Sigmoid colon (tissue), 6 donors: ENCODE measurements at regions not wholly inside any gene's neighbourhood (a gene's known extent, or its start where the extent isn't known, plus 50 kb on each side); places are given as distances from the start of the nearest gene placed in this dataset.

Experiments used
- DNase-seq: peaks from one replicate; pipeline ENCODE4 v3.0.0-alpha.2; 2019
- H3K27ac ChIP-seq, 4 donors: fragments of 200-600 bp; sonication (generic); one replicate each; pipeline ENCODE4 v1.5.1; 2016 to 2019; ENCODE audit warnings: mild to moderate bottlenecking in 1 of 4
- H3K27me3 ChIP-seq, 3 donors: fragments of 200-600 bp; sonication (generic); one replicate each; pipeline ENCODE4 v1.5.1; 2019; ENCODE audit warnings: mild to moderate bottlenecking in 1 of 3
- H3K36me3 ChIP-seq, 4 donors: fragments of 200-600 bp; sonication (generic); one replicate each; pipeline ENCODE4 v1.5.1; 2016 to 2019
- H3K4me1 ChIP-seq, 4 donors: fragments of 200-600 bp; sonication (generic); one replicate each; pipeline ENCODE4 v1.5.1; 2017 to 2019
- H3K4me3 ChIP-seq, 4 donors: fragments of 200-600 bp; sonication (generic); one replicate each; pipeline ENCODE4 v1.5.1; 2017 to 2019; ENCODE audit warnings: mild to moderate bottlenecking in 2 of 4, moderate library complexity in 1 of 4
- H3K9me3 ChIP-seq, 4 donors: fragments of 200-600 bp in 3 of 4; sonication (generic) in 3 of 4; one replicate each; pipeline versions ENCODE4 v1.5.1 to v1.6.1; 2013 to 2019
- CTCF ChIP-seq, 4 experiments: fragments of 450-650 bp in 3 of 4; fragments of 200-600 bp in 1 of 4; IDR thresholded peaks; one replicate each; pipeline ENCODE4 v1.5.1; 2016 to 2019; ENCODE audit warnings: antibody characterized with exemption in 4 of 4, mild to moderate bottlenecking in 3 of 4, moderate library complexity in 2 of 4
- EP300 ChIP-seq, 4 donors: sonication (generic); formaldehyde crosslinking; IDR thresholded peaks; one replicate each; pipeline ENCODE4 v1.6.1; 2017; ENCODE audit warnings: antibody characterized with exemption in 4 of 4
- POLR2A ChIP-seq, 2 donors: fragments of 450-650 bp; IDR thresholded peaks; one replicate each; pipeline ENCODE4 v1.6.1; 2016; ENCODE audit warnings: antibody characterized with exemption in 2 of 2, mild to moderate bottlenecking in 2 of 2, moderate library complexity in 2 of 2
- POLR2AphosphoS5 ChIP-seq, 4 donors: sonication (generic); formaldehyde crosslinking; IDR thresholded peaks; one replicate each; pipeline ENCODE4 v1.6.1; 2017; ENCODE audit warnings: antibody characterized with exemption in 4 of 4
- WGBS, 2 donors: extraction: QIAGEN DNeasy Blood & Tissue Kit; methylation state at CpG; one replicate each; pipeline ENCODE4 v1.1.7; 2013; 5-methylcytosine and 5-hydroxymethylcytosine counted together
- intact Hi-C: fragments of 100-400 bp; cut with DNase I; formaldehyde crosslinking; loops from one replicate; pipeline ENCODE4 v1.15.1; 2023
- donor health status: healthy with polysubstance abuse.
- donor health status: healthy.

- intact Hi-C loops = no loop called here
Measured at GRCh38 chr5:31137676-31138075, 55.8 kb upstream of the CDH6 start.

GRCh38 chr5:31135542-31135941 is 57.9 kb upstream of the CDH6 start:
- TF ChIP-seq POLR2AphosphoS5 (IDR thresholded peaks at IDR 0.05) (no peak), CTCF (IDR thresholded peaks at IDR 0.05) (no peak), EP300 (IDR thresholded peaks at IDR 0.05) (no peak), POLR2A (IDR thresholded peaks at IDR 0.05) (no peak)
- no peak overlapping the region for H3K27ac ChIP-seq
- H3K36me3 ChIP-seq = no peaks in the 10 kb centered on the region
- peaks cover 0 to 9% (median 3%) of the 10 kb centered on the region in 4 donors for H3K4me1 ChIP-seq
- WGBS, 2 donors = 91 to 93% methylated on average over 5 of the region's 5 CpGs
- H3K27me3 ChIP-seq = no peaks in the 10 kb centered on the region
- intact Hi-C loops = no loop called here
- H3K9me3 ChIP-seq = no peaks in the 10 kb centered on the region
- no peak for DNase-seq
- no peak overlapping the region for H3K4me3 ChIP-seq

More at GRCh38 chr5:31137676-31138075, 55.8 kb upstream of the CDH6 start:
- Histone ChIP-seq H3K36me3 (no peaks in the 10 kb centered on the region), H3K4me3 (no peak overlapping the region), H3K27me3 (no peaks in the 10 kb centered on the region), H3K4me1 (no peaks in the 10 kb centered on the region), H3K9me3 (no peaks in the 10 kb centered on the region), H3K27ac (no peak overlapping the region)
- DNase-seq = no peak
- 76 to 77% methylated on average over 2 of the region's 2 CpGs for WGBS, 2 donors
- TF ChIP-seq EP300 (IDR thresholded peaks at IDR 0.05) (no peak), POLR2A (IDR thresholded peaks at IDR 0.05) (no peak), POLR2AphosphoS5 (IDR thresholded peaks at IDR 0.05) (no peak), CTCF (IDR thresholded peaks at IDR 0.05) (no peak)

- TF ChIP-seq EP300 (IDR thresholded peaks at IDR 0.05) (no peak), CTCF (IDR thresholded peaks at IDR 0.05) (no peak), POLR2AphosphoS5 (IDR thresholded peaks at IDR 0.05) (no peak), POLR2A (IDR thresholded peaks at IDR 0.05) (no peak)
- no peaks in the 10 kb centered on the region for H3K36me3 ChIP-seq
- DNase-seq = no peak
- no peak overlapping the region for H3K27ac ChIP-seq
- H3K9me3 ChIP-seq = no peaks in the 10 kb centered on the region
- intact Hi-C loops = no loop called here
- no peaks in the 10 kb centered on the region for H3K27me3 ChIP-seq
- H3K4me3 ChIP-seq = no peak overlapping the region
- WGBS, 2 donors = 47 to 69% methylated on average over 4 of the region's 4 CpGs
- peaks cover 0 to 9% (median 3%) of the 10 kb centered on the region in 4 donors for H3K4me1 ChIP-seq
Measured at GRCh38 chr5:31133488-31133887, 60.0 kb upstream of the CDH6 start.

- no peak overlapping the region for H3K27ac ChIP-seq
- peaks cover 0 to 9% (median 3%) of the 10 kb centered on the region in 4 donors for H3K4me1 ChIP-seq
- H3K4me3 ChIP-seq = no peak overlapping the region
- H3K27me3 ChIP-seq = no peaks in the 10 kb centered on the region
- 89 to 90% methylated on average over 10 of the region's 10 CpGs for WGBS, 2 donors
- intact Hi-C loops = no loop called here
- H3K36me3 ChIP-seq = no peaks in the 10 kb centered on the region
- DNase-seq = no peak
- H3K9me3 ChIP-seq = no peaks in the 10 kb centered on the region
- TF ChIP-seq POLR2A (IDR thresholded peaks at IDR 0.05) (no peak), POLR2AphosphoS5 (IDR thresholded peaks at IDR 0.05) (no peak), CTCF (IDR thresholded peaks at IDR 0.05) (no peak), EP300 (IDR thresholded peaks at IDR 0.05) (no peak)
Measured at GRCh38 chr5:31131381-31131891, 62.0 kb upstream of the CDH6 start.

- Histone ChIP-seq H3K36me3 (no peaks in the 10 kb centered on the region), H3K27ac (no peak overlapping the region), H3K4me3 (no peak overlapping the region), H3K4me1 (peaks cover 0 to 9% (median 3%) of the 10 kb centered on the region in 4 donors), H3K27me3 (no peaks in the 10 kb centered on the region), H3K9me3 (no peaks in the 10 kb centered on the region)
- no peak for DNase-seq
- TF ChIP-seq EP300 (IDR thresholded peaks at IDR 0.05) (no peak), POLR2A (IDR thresholded peaks at IDR 0.05) (no peak), CTCF (IDR thresholded peaks at IDR 0.05) (no peak), POLR2AphosphoS5 (IDR thresholded peaks at IDR 0.05) (no peak)
- WGBS, 2 donors = 78 to 87% methylated on average over 2 of the region's 2 CpGs
- intact Hi-C loops = no loop called here
Measured at GRCh38 chr5:31130676-31131075, 62.8 kb upstream of the CDH6 start.
